SU-DHL-6 (cell line): ENCODE measurements at regions not wholly inside any gene's neighbourhood (a gene's known extent, or its start where the extent isn't known, plus 50 kb on each side); places are given as distances from the start of the nearest gene placed in this dataset.

Source experiments
- EZH2phosphoT487 ChIP-seq: fragments of 200-600 bp; sonication (generic), shearing (Covaris generic); conservative IDR thresholded peaks from 2 replicates; pipeline ENCODE4 v1.6.1; 2018; ENCODE audit warnings: mild to moderate bottlenecking, antibody characterized with exemption, low read length, moderate library complexity, mixed read lengths
- TF ChIP-seq, protein P1 (sequence below): fragments of 200-600 bp; sonication (generic); IDR thresholded peaks from one replicate; pipeline ENCODE4 v1.5.1; 2017; ENCODE audit warnings: antibody characterized with exemption, mild to moderate bottlenecking, low read length, moderate library complexity; ENCODE audit not compliant: insufficient read depth, poor library complexity, severe bottlenecking

DNA sequence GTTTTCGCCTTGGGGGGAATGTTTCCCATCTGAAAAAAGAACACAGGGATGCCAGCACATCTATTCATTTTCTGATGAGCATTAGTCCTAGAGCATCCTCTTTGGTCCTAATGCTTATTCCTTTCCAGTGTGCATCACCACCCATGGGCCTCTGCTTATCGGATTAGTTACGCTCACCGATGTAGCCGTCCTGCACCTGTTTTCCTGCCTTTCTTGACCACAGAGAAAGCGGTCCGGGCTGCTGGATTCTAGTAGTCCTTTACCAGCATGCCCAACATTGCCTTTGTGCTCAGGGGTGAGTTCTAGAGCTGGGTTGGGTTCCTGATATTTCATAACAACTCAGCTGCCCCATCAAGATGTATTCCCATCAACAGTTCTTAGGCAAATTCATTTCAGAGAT is 2084.5 kb upstream of the C9orf72 start:
- TF ChIP-seq, protein P1, sequence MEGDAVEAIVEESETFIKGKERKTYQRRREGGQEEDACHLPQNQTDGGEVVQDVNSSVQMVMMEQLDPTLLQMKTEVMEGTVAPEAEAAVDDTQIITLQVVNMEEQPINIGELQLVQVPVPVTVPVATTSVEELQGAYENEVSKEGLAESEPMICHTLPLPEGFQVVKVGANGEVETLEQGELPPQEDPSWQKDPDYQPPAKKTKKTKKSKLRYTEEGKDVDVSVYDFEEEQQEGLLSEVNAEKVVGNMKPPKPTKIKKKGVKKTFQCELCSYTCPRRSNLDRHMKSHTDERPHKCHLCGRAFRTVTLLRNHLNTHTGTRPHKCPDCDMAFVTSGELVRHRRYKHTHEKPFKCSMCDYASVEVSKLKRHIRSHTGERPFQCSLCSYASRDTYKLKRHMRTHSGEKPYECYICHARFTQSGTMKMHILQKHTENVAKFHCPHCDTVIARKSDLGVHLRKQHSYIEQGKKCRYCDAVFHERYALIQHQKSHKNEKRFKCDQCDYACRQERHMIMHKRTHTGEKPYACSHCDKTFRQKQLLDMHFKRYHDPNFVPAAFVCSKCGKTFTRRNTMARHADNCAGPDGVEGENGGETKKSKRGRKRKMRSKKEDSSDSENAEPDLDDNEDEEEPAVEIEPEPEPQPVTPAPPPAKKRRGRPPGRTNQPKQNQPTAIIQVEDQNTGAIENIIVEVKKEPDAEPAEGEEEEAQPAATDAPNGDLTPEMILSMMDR = no peak
- no peak for TF ChIP-seq EZH2phosphoT487
